Osteoblast (primary cell): ENCODE measurements at regions not wholly inside any gene's neighbourhood (a gene's known extent, or its start where the extent isn't known, plus 50 kb on each side); places are given as distances from the start of the nearest gene placed in this dataset.
A peak's percentile ranks its signal among the peaks of the same experiment; 100 is the strongest.

ENCODE experiments used
- DNase-seq: peaks from one replicate; pipeline ENCODE4 v3.0.0; 2011; ENCODE audit warnings: low spot score, mixed read lengths; ENCODE audit not compliant: insufficient read length; ENCODE audit errors: missing footprints
- H2AFZ ChIP-seq: 2 replicates; pipeline ENCODE4 v1.6.0; 2011; ENCODE audit warnings: mild to moderate bottlenecking, low read length
- H3K27ac ChIP-seq: 2 replicates; pipeline ENCODE4 v1.5.1; 2011; ENCODE audit warnings: mild to moderate bottlenecking, low read depth, low read length, moderate library complexity
- H3K27me3 ChIP-seq: 2 replicates; pipeline ENCODE4 v1.6.0; 2012; ENCODE audit warnings: mild to moderate bottlenecking, control low read depth, inconsistent platforms, low read length, moderate library complexity; ENCODE audit not compliant: insufficient read depth
- H3K36me3 ChIP-seq: 2 replicates; pipeline ENCODE4 v1.5.1; 2011; ENCODE audit warnings: mild to moderate bottlenecking, low read length, control low read depth, moderate library complexity; ENCODE audit not compliant: insufficient read depth
- H3K4me1 ChIP-seq: 2 replicates; pipeline ENCODE4 v1.5.1; 2011; ENCODE audit warnings: mild to moderate bottlenecking, low read length, control low read depth, moderate library complexity; ENCODE audit not compliant: insufficient read depth
- H3K4me2 ChIP-seq: 2 replicates; pipeline ENCODE4 v1.6.0; 2011; ENCODE audit warnings: mild to moderate bottlenecking, low read length; ENCODE audit not compliant: insufficient read depth
- H3K4me3 ChIP-seq: fragments of 200-600 bp; sonication (generic); 3 replicates; pipeline ENCODE4 v1.5.1; 2012; ENCODE audit warnings: mild to moderate bottlenecking, low read length, inconsistent platforms; ENCODE audit not compliant: insufficient read depth
- H3K79me2 ChIP-seq: 2 replicates; pipeline ENCODE4 v1.6.0; 2012; ENCODE audit warnings: mild to moderate bottlenecking, low read length, control low read depth, inconsistent platforms; ENCODE audit not compliant: insufficient read depth
- H3K9me3 ChIP-seq: 2 replicates; pipeline ENCODE4 v1.5.1; 2011; ENCODE audit warnings: low read depth, low read length, control low read depth
- H4K20me1 ChIP-seq: 2 replicates; pipeline ENCODE4 v1.6.0; 2012; ENCODE audit warnings: mild to moderate bottlenecking, low read length, control low read depth; ENCODE audit not compliant: insufficient read depth
- CTCF ChIP-seq: IDR thresholded peaks from 2 replicates; pipeline ENCODE4 v1.5.1; 2011; ENCODE audit warnings: mild to moderate bottlenecking, low read depth, low read length, moderate library complexity; ENCODE audit errors: extremely low read depth

GRCh38 chr16:6643080-6643686, 689.5 kb upstream of the RBFOX1 start:
- no peaks in the 10 kb centered on the region for H3K36me3 ChIP-seq

DNA sequence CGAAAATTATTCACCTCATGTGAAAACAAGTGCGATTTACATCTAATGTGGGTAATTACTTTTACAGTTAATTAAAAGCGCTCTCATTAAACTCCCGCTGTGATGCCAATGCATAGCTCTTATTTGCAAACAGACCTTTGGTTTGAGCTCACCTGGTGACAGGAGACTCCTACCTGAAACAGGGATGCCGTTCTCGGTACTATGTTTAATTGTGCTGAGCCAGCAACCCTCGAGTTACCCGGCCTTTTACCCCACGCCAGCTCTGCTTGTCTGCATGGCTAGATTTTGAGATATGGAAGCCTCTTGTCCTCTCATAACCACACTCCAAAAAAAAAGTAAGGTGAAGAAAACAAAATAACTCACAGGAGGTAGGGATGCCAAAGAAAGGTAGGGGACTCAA, 690.4 kb upstream of the RBFOX1 start:
- DNase-seq: no peak
- Histone ChIP-seq H3K27ac (no peak overlapping the region), H3K4me1 (no peaks in the 10 kb centered on the region), H3K27me3 (no peaks in the 10 kb centered on the region), H3K4me2 (no peak overlapping the region), H4K20me1 (no peaks in the 10 kb centered on the region), H3K9me3 (no peaks in the 10 kb centered on the region), H3K4me3 (no peak overlapping the region), H2AFZ (no peak overlapping the region), H3K36me3 (no peaks in the 10 kb centered on the region), H3K79me2 (no peaks in the 10 kb centered on the region)
- no peak for TF ChIP-seq CTCF

More at GRCh38 chr16:6643080-6643686, 689.5 kb upstream of the RBFOX1 start:
- H3K79me2 ChIP-seq: no peaks in the 10 kb centered on the region
- H3K4me1 ChIP-seq: no peaks in the 10 kb centered on the region
- H4K20me1 ChIP-seq: no peaks in the 10 kb centered on the region
- no peak for DNase-seq
- no peak overlapping the region for H3K27ac ChIP-seq
- H3K4me3 ChIP-seq: no peak overlapping the region
- no peak overlapping the region for H2AFZ ChIP-seq
- no peaks in the 10 kb centered on the region for H3K27me3 ChIP-seq
- no peak overlapping the region for H3K4me2 ChIP-seq
- TF ChIP-seq CTCF: peak; percentile 77
- no peaks in the 10 kb centered on the region for H3K9me3 ChIP-seq

DNA sequence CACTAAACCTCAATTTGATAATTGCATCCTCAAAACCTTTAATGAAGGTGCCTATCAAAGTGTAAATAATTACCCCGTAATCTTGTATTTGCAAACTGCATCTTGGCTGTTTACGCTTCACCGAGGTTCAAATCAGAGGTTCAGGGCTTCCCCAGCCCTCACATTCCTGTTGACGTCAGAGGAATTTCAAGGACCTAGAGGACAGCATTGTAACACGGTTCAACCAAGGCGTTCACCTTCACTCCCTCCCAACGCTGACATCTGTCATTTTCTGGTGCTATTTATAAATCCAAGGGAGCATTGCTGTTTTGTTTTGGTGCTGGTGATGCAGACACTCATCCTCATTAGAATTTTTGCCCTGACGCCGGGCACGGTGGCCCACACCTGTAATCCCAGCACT, 691.6 kb upstream of the RBFOX1 start:
- no peak overlapping the region for H3K4me2 ChIP-seq
- H3K36me3 ChIP-seq: no peaks in the 10 kb centered on the region
- no peaks in the 10 kb centered on the region for H3K9me3 ChIP-seq
- DNase-seq: no peak
- H3K4me1 ChIP-seq: no peaks in the 10 kb centered on the region
- no peak overlapping the region for H2AFZ ChIP-seq
- no peak overlapping the region for H3K4me3 ChIP-seq
- TF ChIP-seq CTCF: no peak
- no peaks in the 10 kb centered on the region for H3K27me3 ChIP-seq
- H3K79me2 ChIP-seq: no peaks in the 10 kb centered on the region
- H3K27ac ChIP-seq: no peak overlapping the region
- no peaks in the 10 kb centered on the region for H4K20me1 ChIP-seq

DNA sequence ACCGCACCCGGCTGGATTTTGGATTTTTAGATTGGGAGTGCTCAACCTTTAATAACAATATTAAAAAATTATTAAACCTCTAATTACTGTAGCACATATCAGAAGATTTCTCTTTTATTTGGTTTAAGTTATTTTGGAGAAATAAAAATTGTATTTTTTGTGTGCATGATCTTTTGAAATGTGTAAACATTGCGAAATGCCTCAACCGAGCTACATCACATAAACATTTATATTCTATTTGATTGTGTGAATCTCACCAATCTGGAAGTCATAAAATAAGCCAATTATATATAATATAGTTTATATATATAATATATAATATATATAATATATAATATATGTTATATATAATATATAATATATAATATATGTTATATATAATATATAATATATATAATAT, 696.2 kb upstream of the RBFOX1 start:
- no peaks in the 10 kb centered on the region for H4K20me1 ChIP-seq
- no peaks in the 10 kb centered on the region for H3K79me2 ChIP-seq
- no peak for TF ChIP-seq CTCF
- no peaks in the 10 kb centered on the region for H3K9me3 ChIP-seq
- no peak overlapping the region for H3K4me3 ChIP-seq
- H3K4me2 ChIP-seq: no peak overlapping the region
- H2AFZ ChIP-seq: no peak overlapping the region
- no peak overlapping the region for H3K27ac ChIP-seq
- no peaks in the 10 kb centered on the region for H3K36me3 ChIP-seq
- no peaks in the 10 kb centered on the region for H3K4me1 ChIP-seq
- no peak for DNase-seq
- no peaks in the 10 kb centered on the region for H3K27me3 ChIP-seq
